Trophoblast cell (in vitro differentiated cells and primary cell): ENCODE measurements at regions not wholly inside any gene's neighbourhood (a gene's known extent, or its start where the extent isn't known, plus 50 kb on each side); places are given as distances from the start of the nearest gene placed in this dataset.

Experiments used
- DNase-seq, 2 donors: peaks; one replicate each; pipeline ENCODE4 v3.0.0-alpha.2; 2016
- H2AFZ ChIP-seq: 2 replicates; pipeline ENCODE4 v1.6.1; 2013; ENCODE audit warnings: low read length, moderate library complexity, mild to moderate bottlenecking; ENCODE audit not compliant: insufficient read depth, poor library complexity
- H2AK5ac ChIP-seq: 2 replicates; pipeline ENCODE4 v1.6.1; 2013; ENCODE audit warnings: mild to moderate bottlenecking, low read length
- H2BK120ac ChIP-seq: 2 replicates; pipeline ENCODE4 v1.6.1; 2013; ENCODE audit warnings: low read length, mild to moderate bottlenecking, moderate library complexity; ENCODE audit not compliant: insufficient read depth, poor library complexity
- H2BK12ac ChIP-seq: 2 replicates; pipeline ENCODE4 v1.6.1; 2013; ENCODE audit warnings: mild to moderate bottlenecking, low read length, moderate library complexity
- H2BK5ac ChIP-seq: 2 replicates; pipeline ENCODE4 v1.6.1; 2013; ENCODE audit warnings: low read length, low read depth, moderate library complexity, mild to moderate bottlenecking; ENCODE audit not compliant: poor library complexity
- H3K14ac ChIP-seq: 2 replicates; pipeline ENCODE4 v1.6.1; 2013; ENCODE audit warnings: mild to moderate bottlenecking, low read length
- H3K18ac ChIP-seq: 2 replicates; pipeline ENCODE4 v1.6.1; 2013; ENCODE audit warnings: mild to moderate bottlenecking, low read length
- H3K23ac ChIP-seq: 2 replicates; pipeline ENCODE4 v1.6.1; 2013; ENCODE audit warnings: low read length
- H3K27ac ChIP-seq: 2 replicates; pipeline ENCODE4 v1.5.1; 2013; ENCODE audit warnings: low read depth, mild to moderate bottlenecking, inconsistent platforms, low read length, moderate library complexity
- H3K27me3 ChIP-seq: 2 replicates; pipeline ENCODE4 v1.6.1; 2013; ENCODE audit warnings: inconsistent platforms, mild to moderate bottlenecking, low read length, moderate library complexity; ENCODE audit not compliant: insufficient read depth
- H3K36me3 ChIP-seq, 2 experiments: 1 replicate in 1 of 2; 2 replicates in 1 of 2; pipeline ENCODE4 v1.6.1; 2013; ENCODE audit warnings: low read length in 2 of 2, mild to moderate bottlenecking in 2 of 2, moderate library complexity in 1 of 2; ENCODE audit not compliant: insufficient read depth in 2 of 2, control insufficient read depth in 1 of 2
- H3K4ac ChIP-seq: 2 replicates; pipeline ENCODE4 v1.6.1; 2013; ENCODE audit warnings: low read depth, mild to moderate bottlenecking, low read length, moderate library complexity
- H3K4me1 ChIP-seq, 2 experiments: 1 replicate in 1 of 2; 2 replicates in 1 of 2; pipeline ENCODE4 v1.6.1; 2013; ENCODE audit warnings: low read length in 2 of 2, mild to moderate bottlenecking in 2 of 2, moderate library complexity in 1 of 2; ENCODE audit not compliant: insufficient read depth in 2 of 2, control insufficient read depth in 1 of 2
- H3K4me2 ChIP-seq: 2 replicates; pipeline ENCODE4 v1.6.1; 2013; ENCODE audit warnings: inconsistent platforms, mild to moderate bottlenecking, low read length, moderate library complexity
- H3K4me3 ChIP-seq: 2 replicates; pipeline ENCODE4 v1.5.1; 2013; ENCODE audit warnings: mild to moderate bottlenecking, low read depth, low read length, inconsistent platforms
- H3K79me1 ChIP-seq: one replicate; pipeline ENCODE4 v1.6.1; 2013; ENCODE audit warnings: low read length
- H3K79me2 ChIP-seq: 2 replicates; pipeline ENCODE4 v1.6.1; 2013; ENCODE audit warnings: low read length, mild to moderate bottlenecking; ENCODE audit not compliant: control insufficient read depth, insufficient read depth, poor library complexity
- H3K9ac ChIP-seq: 2 replicates; pipeline ENCODE4 v1.6.1; 2013; ENCODE audit warnings: mild to moderate bottlenecking, low read length
- H3K9me3 ChIP-seq: 2 replicates; pipeline ENCODE4 v1.6.1; 2013; ENCODE audit warnings: low read depth, mild to moderate bottlenecking, control low read depth, inconsistent platforms, low read length; ENCODE audit not compliant: insufficient read depth
- H4K12ac ChIP-seq: 2 replicates; pipeline ENCODE4 v1.6.1; 2013; ENCODE audit warnings: low read depth, mild to moderate bottlenecking, low read length, moderate library complexity
- H4K8ac ChIP-seq: 2 replicates; pipeline ENCODE4 v1.6.1; 2013; ENCODE audit warnings: low read depth, mild to moderate bottlenecking, low read length, moderate library complexity
- H4K91ac ChIP-seq: one replicate; pipeline ENCODE4 v1.6.1; 2013; ENCODE audit warnings: low read depth, mild to moderate bottlenecking, low read length, moderate library complexity
- WGBS: extraction: QIAGEN DNeasy Blood & Tissue Kit; methylation state at CpG from one replicate; pipeline ENCODE4 v1.1.7; 2013; ENCODE audit warnings: missing lambda C conversion rate; ENCODE audit not compliant: insufficient read length, insufficient coverage; ENCODE audit errors: extremely low coverage; 5-methylcytosine and 5-hydroxymethylcytosine counted together

GRCh38 chr13:68970532-68970931 is 1137.1 kb upstream of the ATXN8OS start:
- H3K27ac ChIP-seq: no peak overlapping the region
- no peak overlapping the region for H3K23ac ChIP-seq
- H4K8ac ChIP-seq: no peak overlapping the region
- no peak overlapping the region for H2AFZ ChIP-seq
- DNase-seq: no peak
- no peaks in the 10 kb centered on the region for H3K79me1 ChIP-seq
- H3K79me2 ChIP-seq: no peaks in the 10 kb centered on the region
- H2BK5ac ChIP-seq: no peak overlapping the region
- H3K4ac ChIP-seq: no peak overlapping the region
- H3K14ac ChIP-seq: no peak overlapping the region
- H2AK5ac ChIP-seq: no peak overlapping the region
- H3K18ac ChIP-seq: no peak overlapping the region
- H3K4me1 ChIP-seq: no peaks in the 10 kb centered on the region
- H4K91ac ChIP-seq: no peak overlapping the region
- no peak overlapping the region for H3K4me2 ChIP-seq
- H2BK12ac ChIP-seq: no peak overlapping the region
- no peaks in the 10 kb centered on the region for H3K27me3 ChIP-seq
- no peak overlapping the region for H4K12ac ChIP-seq
- no peak overlapping the region for H2BK120ac ChIP-seq
- no peak overlapping the region for H3K4me3 ChIP-seq
- H3K9ac ChIP-seq: no peak overlapping the region
- H3K36me3 ChIP-seq: no peaks in the 10 kb centered on the region
- H3K9me3 ChIP-seq: no peaks in the 10 kb centered on the region

- no peak overlapping the region for H3K4me2 ChIP-seq
- no peak overlapping the region for H4K8ac ChIP-seq
- H2BK5ac ChIP-seq: no peak overlapping the region
- H3K79me1 ChIP-seq: no peaks in the 10 kb centered on the region
- H3K27me3 ChIP-seq: no peaks in the 10 kb centered on the region
- H3K4me3 ChIP-seq: no peak overlapping the region
- H2AK5ac ChIP-seq: no peak overlapping the region
- no peak overlapping the region for H2BK12ac ChIP-seq
- no peak overlapping the region for H3K18ac ChIP-seq
- no peaks in the 10 kb centered on the region for H3K4me1 ChIP-seq
- H2AFZ ChIP-seq: no peak overlapping the region
- H2BK120ac ChIP-seq: no peak overlapping the region
- H4K91ac ChIP-seq: no peak overlapping the region
- no peak for DNase-seq
- H3K4ac ChIP-seq: no peak overlapping the region
- no peak overlapping the region for H4K12ac ChIP-seq
- no peaks in the 10 kb centered on the region for H3K79me2 ChIP-seq
- no peak overlapping the region for H3K27ac ChIP-seq
- no peak overlapping the region for H3K23ac ChIP-seq
- H3K36me3 ChIP-seq: no peaks in the 10 kb centered on the region
- no peak overlapping the region for H3K14ac ChIP-seq
- H3K9me3 ChIP-seq: no peaks in the 10 kb centered on the region
- no peak overlapping the region for H3K9ac ChIP-seq
These were observed 1159.0 kb upstream of the ATXN8OS start for GRCh38 chr13:68948586-68948985.

- H3K79me2 ChIP-seq: no peaks in the 10 kb centered on the region
- no peaks in the 10 kb centered on the region for H3K79me1 ChIP-seq
- H2AK5ac ChIP-seq: no peak overlapping the region
- no peak overlapping the region for H3K9ac ChIP-seq
- H4K8ac ChIP-seq: no peak overlapping the region
- no peak overlapping the region for H2AFZ ChIP-seq
- no peak overlapping the region for H3K23ac ChIP-seq
- no peaks in the 10 kb centered on the region for H3K27me3 ChIP-seq
- H4K91ac ChIP-seq: no peak overlapping the region
- no peak overlapping the region for H3K4me2 ChIP-seq
- H2BK12ac ChIP-seq: no peak overlapping the region
- WGBS: no CpG with 5 or more reads among the region's 2 CpGs
- no peak for DNase-seq
- H3K9me3 ChIP-seq: no peaks in the 10 kb centered on the region
- H3K14ac ChIP-seq: no peak overlapping the region
- H3K36me3 ChIP-seq: no peaks in the 10 kb centered on the region
- no peak overlapping the region for H3K27ac ChIP-seq
- H3K4ac ChIP-seq: no peak overlapping the region
- H2BK120ac ChIP-seq: no peak overlapping the region
- no peak overlapping the region for H4K12ac ChIP-seq
- H3K18ac ChIP-seq: no peak overlapping the region
- H3K4me1 ChIP-seq: no peaks in the 10 kb centered on the region
- H2BK5ac ChIP-seq: no peak overlapping the region
- no peak overlapping the region for H3K4me3 ChIP-seq
These were observed 1163.4 kb upstream of the ATXN8OS start for GRCh38 chr13:68944272-68944671.

GRCh38 chr13:68940049-68940448 is 1167.6 kb upstream of the ATXN8OS start:
- no CpG with 5 or more reads among the region's 1 CpG for WGBS
- no peak overlapping the region for H3K23ac ChIP-seq
- DNase-seq: no peak
- H3K27me3 ChIP-seq: no peaks in the 10 kb centered on the region
- no peak overlapping the region for H2BK120ac ChIP-seq
- H2AFZ ChIP-seq: no peak overlapping the region
- H3K4me3 ChIP-seq: no peak overlapping the region
- no peak overlapping the region for H4K8ac ChIP-seq
- no peaks in the 10 kb centered on the region for H3K79me1 ChIP-seq
- H3K4ac ChIP-seq: no peak overlapping the region
- no peak overlapping the region for H3K9ac ChIP-seq
- H4K12ac ChIP-seq: no peak overlapping the region
- H3K14ac ChIP-seq: no peak overlapping the region
- H3K27ac ChIP-seq: no peak overlapping the region
- H3K79me2 ChIP-seq: no peaks in the 10 kb centered on the region
- H3K9me3 ChIP-seq: no peaks in the 10 kb centered on the region
- no peaks in the 10 kb centered on the region for H3K36me3 ChIP-seq
- H2AK5ac ChIP-seq: no peak overlapping the region
- no peak overlapping the region for H4K91ac ChIP-seq
- no peak overlapping the region for H3K18ac ChIP-seq
- no peak overlapping the region for H2BK12ac ChIP-seq
- H2BK5ac ChIP-seq: no peak overlapping the region
- no peak overlapping the region for H3K4me2 ChIP-seq
- no peaks in the 10 kb centered on the region for H3K4me1 ChIP-seq

GRCh38 chr13:68938639-68939038 is 1169.0 kb upstream of the ATXN8OS start:
- Histone ChIP-seq H3K9me3 (no peaks in the 10 kb centered on the region), H3K4me2 (no peak overlapping the region), H3K27ac (peak overlapping the region; percentile 17), H2AK5ac (no peak overlapping the region), H2AFZ (no peak overlapping the region), H3K27me3 (no peaks in the 10 kb centered on the region), H3K23ac (no peak overlapping the region), H3K4ac (no peak overlapping the region), H4K91ac (no peak overlapping the region), H3K9ac (no peak overlapping the region), H3K4me1 (peaks cover 0 to 2% of the 10 kb centered on the region in 2 experiments), H2BK5ac (no peak overlapping the region), H3K36me3 (no peaks in the 10 kb centered on the region), H3K79me1 (no peaks in the 10 kb centered on the region), H3K4me3 (no peak overlapping the region), H3K14ac (no peak overlapping the region), H2BK120ac (no peak overlapping the region), H3K18ac (no peak overlapping the region), H2BK12ac (no peak overlapping the region), H4K8ac (no peak overlapping the region), H4K12ac (no peak overlapping the region), H3K79me2 (no peaks in the 10 kb centered on the region)
- no CpG with 5 or more reads among the region's 5 CpGs for WGBS
- no peak for DNase-seq
